Breast epithelium (tissue), 4 donors: ENCODE measurements at regions not wholly inside any gene's neighbourhood (a gene's known extent, or its start where the extent isn't known, plus 50 kb on each side); places are given as distances from the start of the nearest gene placed in this dataset.
A peak's percentile ranks its signal among the peaks of the same experiment; 100 is the strongest.

Source experiments
- DNase-seq, 2 donors: peaks; one replicate each; pipeline ENCODE4 v3.0.0-alpha.2; 2019; ENCODE audit warnings: low spot score in 2 of 2
- H3K27ac ChIP-seq, 2 donors: fragments of 200-600 bp; sonication (generic) in 1 of 2; one replicate each; pipeline ENCODE4 v1.5.1; 2016 to 2019; ENCODE audit warnings: mild to moderate bottlenecking in 1 of 2
- H3K27me3 ChIP-seq, 2 donors: fragments of 200-600 bp; sonication (generic) in 1 of 2; one replicate each; pipeline versions ENCODE4 v1.5.1 to v1.6.0; 2017 to 2019; ENCODE audit warnings: control low read depth in 1 of 2, mild to moderate bottlenecking in 1 of 2
- H3K36me3 ChIP-seq: fragments of 200-600 bp; one replicate; pipeline ENCODE4 v1.5.1; 2019
- H3K4me1 ChIP-seq, 2 donors: fragments of 200-600 bp; sonication (generic); one replicate each; pipeline ENCODE4 v1.5.1; 2016 to 2019; ENCODE audit warnings: control low read depth in 1 of 2
- H3K4me3 ChIP-seq, 3 donors: fragments of 200-600 bp; sonication (generic); 1 replicate in 2 of 3; 2 replicates in 1 of 3; pipeline ENCODE4 v1.5.1; 2016 to 2019; ENCODE audit warnings: mild to moderate bottlenecking in 3 of 3, moderate library complexity in 2 of 3
- H3K9me3 ChIP-seq, 2 donors: fragments of 200-600 bp; sonication (generic) in 1 of 2; one replicate each; pipeline ENCODE4 v1.5.1; 2016 to 2019; ENCODE audit warnings: control low read depth in 1 of 2
- POLR2A ChIP-seq: fragments of 450-650 bp; IDR thresholded peaks from one replicate; pipeline ENCODE4 v1.6.1; 2016; ENCODE audit warnings: antibody characterized with exemption, mild to moderate bottlenecking, moderate library complexity
- POLR2AphosphoS5 ChIP-seq, 3 donors: sonication (generic); formaldehyde crosslinking; IDR thresholded peaks; one replicate each; pipeline ENCODE4 v1.6.1; 2017; ENCODE audit warnings: antibody characterized with exemption in 3 of 3
- intact Hi-C: fragments of 100-400 bp; cut with DNase I; formaldehyde crosslinking; loops from one replicate; pipeline ENCODE4 v1.15.1; 2023; ENCODE audit warnings: low total_unique reads
- TF ChIP-seq, protein P1 (sequence below), 3 donors: fragments of 450-650 bp; IDR thresholded peaks; one replicate each; pipeline ENCODE4 v1.5.1; 2016 to 2017; ENCODE audit warnings: antibody characterized with exemption in 3 of 3, mild to moderate bottlenecking in 3 of 3, moderate library complexity in 3 of 3

- Histone ChIP-seq H3K4me1 (peaks cover 0 to 3% of the 10 kb centered on the region in 2 donors), H3K36me3 (no peaks in the 10 kb centered on the region), H3K4me3 (no peak overlapping the region), H3K27me3 (no peaks in the 10 kb centered on the region), H3K9me3 (no peaks in the 10 kb centered on the region), H3K27ac (no peak overlapping the region)
- TF ChIP-seq, protein P1, sequence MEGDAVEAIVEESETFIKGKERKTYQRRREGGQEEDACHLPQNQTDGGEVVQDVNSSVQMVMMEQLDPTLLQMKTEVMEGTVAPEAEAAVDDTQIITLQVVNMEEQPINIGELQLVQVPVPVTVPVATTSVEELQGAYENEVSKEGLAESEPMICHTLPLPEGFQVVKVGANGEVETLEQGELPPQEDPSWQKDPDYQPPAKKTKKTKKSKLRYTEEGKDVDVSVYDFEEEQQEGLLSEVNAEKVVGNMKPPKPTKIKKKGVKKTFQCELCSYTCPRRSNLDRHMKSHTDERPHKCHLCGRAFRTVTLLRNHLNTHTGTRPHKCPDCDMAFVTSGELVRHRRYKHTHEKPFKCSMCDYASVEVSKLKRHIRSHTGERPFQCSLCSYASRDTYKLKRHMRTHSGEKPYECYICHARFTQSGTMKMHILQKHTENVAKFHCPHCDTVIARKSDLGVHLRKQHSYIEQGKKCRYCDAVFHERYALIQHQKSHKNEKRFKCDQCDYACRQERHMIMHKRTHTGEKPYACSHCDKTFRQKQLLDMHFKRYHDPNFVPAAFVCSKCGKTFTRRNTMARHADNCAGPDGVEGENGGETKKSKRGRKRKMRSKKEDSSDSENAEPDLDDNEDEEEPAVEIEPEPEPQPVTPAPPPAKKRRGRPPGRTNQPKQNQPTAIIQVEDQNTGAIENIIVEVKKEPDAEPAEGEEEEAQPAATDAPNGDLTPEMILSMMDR (IDR thresholded peaks at IDR 0.05), result no peak
- TF ChIP-seq POLR2A (no peak), POLR2AphosphoS5 (IDR thresholded peaks at IDR 0.05) (no peak)
- intact Hi-C loops, result no loop called here
- no peak for DNase-seq
Measured at GRCh38 chr14:101000711-101001250, 97.3 kb upstream of the RTL1 start.

GRCh38 chr14:101001311-101002069, 98.0 kb upstream of the RTL1 start:
- TF ChIP-seq POLR2AphosphoS5 (IDR thresholded peaks at IDR 0.05) (no peak), POLR2A (no peak)
- TF ChIP-seq, protein P1 (IDR thresholded peaks at IDR 0.05), result no peak
- Histone ChIP-seq H3K4me1 (peaks cover 0 to 3% of the 10 kb centered on the region in 2 donors), H3K27ac (peak overlapping the region in 1 of 2 donors; percentile 43), H3K9me3 (no peaks in the 10 kb centered on the region), H3K27me3 (no peaks in the 10 kb centered on the region), H3K4me3 (no peak overlapping the region), H3K36me3 (no peaks in the 10 kb centered on the region)
- intact Hi-C loops, result no loop called here
- DNase-seq, result peak in 1 of 2 donors; percentile 33

- H3K9me3 ChIP-seq, result no peaks in the 10 kb centered on the region
- DNase-seq, result no peak
- H3K36me3 ChIP-seq, result no peaks in the 10 kb centered on the region
- H3K4me1 ChIP-seq, result peaks cover 0 to 3% of the 10 kb centered on the region in 2 donors
- no peaks in the 10 kb centered on the region for H3K27me3 ChIP-seq
- TF ChIP-seq, protein P1 (IDR thresholded peaks at IDR 0.05), result no peak
- TF ChIP-seq POLR2A (no peak), POLR2AphosphoS5 (IDR thresholded peaks at IDR 0.05) (no peak)
- intact Hi-C loops, result no loop called here
- no peak overlapping the region for H3K27ac ChIP-seq
- no peak overlapping the region for H3K4me3 ChIP-seq
Measured at GRCh38 chr14:101002738-101003137, 99.2 kb upstream of the RTL1 start.

GRCh38 chr14:101004176-101004575, 100.7 kb upstream of the RTL1 start:
- H3K36me3 ChIP-seq, result no peaks in the 10 kb centered on the region
- peaks cover 0 to 3% of the 10 kb centered on the region in 2 donors for H3K4me1 ChIP-seq
- peak overlapping the region in 1 of 2 donors; percentile 32 for H3K27ac ChIP-seq
- intact Hi-C loops, result no loop called here
- DNase-seq, result no peak
- no peaks in the 10 kb centered on the region for H3K27me3 ChIP-seq
- H3K9me3 ChIP-seq, result no peaks in the 10 kb centered on the region
- TF ChIP-seq, protein P1 (IDR thresholded peaks at IDR 0.05), result no peak
- TF ChIP-seq POLR2AphosphoS5 (IDR thresholded peaks at IDR 0.05), result no peak
- TF ChIP-seq POLR2A, result no peak
- H3K4me3 ChIP-seq, result no peak overlapping the region

- no peak overlapping the region for H3K4me3 ChIP-seq
- no peak for TF ChIP-seq POLR2A
- TF ChIP-seq POLR2AphosphoS5 (IDR thresholded peaks at IDR 0.05), result no peak
- TF ChIP-seq, protein P1 (IDR thresholded peaks at IDR 0.05), result no peak
Measured at GRCh38 chr14:101004954-101005353, 101.4 kb upstream of the RTL1 start.

More at GRCh38 chr14:101004954-101005353, 101.4 kb upstream of the RTL1 start:
- Histone ChIP-seq H3K4me1 (peaks cover 0 to 3% of the 10 kb centered on the region in 2 donors), H3K9me3 (no peaks in the 10 kb centered on the region), H3K27ac (peak overlapping the region in 1 of 2 donors; percentile 61), H3K36me3 (no peaks in the 10 kb centered on the region), H3K27me3 (no peaks in the 10 kb centered on the region)
- DNase-seq, result peak in 1 of 2 donors; percentile 49
- intact Hi-C loops, result no loop called here
